ENCODE measurements at regions not wholly inside any gene's neighbourhood (a gene's known extent, or its start where the extent isn't known, plus 50 kb on each side); places are given as distances from the start of the nearest gene placed in this dataset.

DNA sequence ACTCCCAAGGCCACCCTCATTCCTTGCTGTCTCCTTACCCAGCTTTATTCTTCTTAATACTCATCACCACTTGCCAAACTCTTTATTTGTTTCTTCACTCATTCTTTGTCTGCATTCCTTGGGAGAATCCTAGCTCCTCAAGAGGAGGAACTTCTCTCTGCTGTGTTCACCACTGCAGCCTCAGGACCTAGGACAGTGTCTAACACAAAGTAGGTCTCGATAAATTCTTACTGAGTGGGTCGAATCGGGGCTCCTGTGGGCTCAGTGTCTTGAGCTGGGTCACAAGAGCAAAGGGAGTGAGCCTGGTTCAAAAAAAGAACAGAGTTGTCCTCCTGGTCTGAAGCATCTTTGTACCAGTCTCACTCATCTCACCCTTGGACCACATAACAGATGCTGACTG lies 224.1 kb upstream of the TMEM132C start:
- no peak for ATAC-seq (ENCODE audit: insufficient read depth, low FRiP score)
- TF ChIP-seq, protein P1, sequence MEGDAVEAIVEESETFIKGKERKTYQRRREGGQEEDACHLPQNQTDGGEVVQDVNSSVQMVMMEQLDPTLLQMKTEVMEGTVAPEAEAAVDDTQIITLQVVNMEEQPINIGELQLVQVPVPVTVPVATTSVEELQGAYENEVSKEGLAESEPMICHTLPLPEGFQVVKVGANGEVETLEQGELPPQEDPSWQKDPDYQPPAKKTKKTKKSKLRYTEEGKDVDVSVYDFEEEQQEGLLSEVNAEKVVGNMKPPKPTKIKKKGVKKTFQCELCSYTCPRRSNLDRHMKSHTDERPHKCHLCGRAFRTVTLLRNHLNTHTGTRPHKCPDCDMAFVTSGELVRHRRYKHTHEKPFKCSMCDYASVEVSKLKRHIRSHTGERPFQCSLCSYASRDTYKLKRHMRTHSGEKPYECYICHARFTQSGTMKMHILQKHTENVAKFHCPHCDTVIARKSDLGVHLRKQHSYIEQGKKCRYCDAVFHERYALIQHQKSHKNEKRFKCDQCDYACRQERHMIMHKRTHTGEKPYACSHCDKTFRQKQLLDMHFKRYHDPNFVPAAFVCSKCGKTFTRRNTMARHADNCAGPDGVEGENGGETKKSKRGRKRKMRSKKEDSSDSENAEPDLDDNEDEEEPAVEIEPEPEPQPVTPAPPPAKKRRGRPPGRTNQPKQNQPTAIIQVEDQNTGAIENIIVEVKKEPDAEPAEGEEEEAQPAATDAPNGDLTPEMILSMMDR (IDR thresholded peaks at IDR 0.05; ENCODE audit: control extremely low read depth, extremely low read depth): no peak
- peaks cover 0 to 3% (median 0%) of the 10 kb centered on the region in 4 donors for H3K9me3 ChIP-seq (ENCODE audit: control insufficient read depth in 4 of 4, insufficient read depth in 3 of 4, low read length in 3 of 4)
- no peaks in the 10 kb centered on the region for H3K4me1 ChIP-seq (ENCODE audit: control insufficient read depth in 5 of 5, insufficient read depth in 5 of 5, low read length in 5 of 5)
- H3K27me3 ChIP-seq (ENCODE audit: control insufficient read depth in 3 of 3, insufficient read depth in 3 of 3, low read length in 2 of 3): peaks cover 0 to 1% (median 0%) of the 10 kb centered on the region in 3 donors
- 87 to 90% methylated on average over 3 of the region's 3 CpGs for WGBS, 2 donors
- no peak overlapping the region for H3K9ac ChIP-seq (ENCODE audit: insufficient read depth in 1 of 2, low read length in 2 of 2)
- DNase-seq: no peak
- no peaks in the 10 kb centered on the region for H3K36me3 ChIP-seq (ENCODE audit: control insufficient read depth in 4 of 4, insufficient read depth in 4 of 4, low read length in 4 of 4)
- no peak overlapping the region for H3K4me3 ChIP-seq
- H3K27ac ChIP-seq (ENCODE audit: low read depth in 1 of 2, low read length in 1 of 2): no peak overlapping the region

GRCh38 chr12:128043317-128043716 lies 223.7 kb upstream of the TMEM132C start:
- Histone ChIP-seq H3K4me1 (ENCODE audit: control insufficient read depth in 5 of 5, insufficient read depth in 5 of 5, low read length in 5 of 5) (no peaks in the 10 kb centered on the region), H3K36me3 (ENCODE audit: control insufficient read depth in 4 of 4, insufficient read depth in 4 of 4, low read length in 4 of 4) (no peaks in the 10 kb centered on the region), H3K27me3 (ENCODE audit: control insufficient read depth in 3 of 3, insufficient read depth in 3 of 3, low read length in 2 of 3) (no peaks in the 10 kb centered on the region), H3K9ac (ENCODE audit: insufficient read depth in 1 of 2, low read length in 2 of 2) (no peak overlapping the region), H3K27ac (ENCODE audit: low read depth in 1 of 2, low read length in 1 of 2) (no peak overlapping the region), H3K9me3 (ENCODE audit: control insufficient read depth in 4 of 4, insufficient read depth in 3 of 4, low read length in 3 of 4) (peaks cover 0 to 3% (median 0%) of the 10 kb centered on the region in 4 donors), H3K4me3 (no peak overlapping the region)
- DNase-seq (no peak), ATAC-seq (ENCODE audit: insufficient read depth, low FRiP score) (no peak)
- TF ChIP-seq, protein P1 (IDR thresholded peaks at IDR 0.05; ENCODE audit: control extremely low read depth, extremely low read depth): no peak
- WGBS, 2 donors: 93% methylated on average over 7 of the region's 7 CpGs

DNA sequence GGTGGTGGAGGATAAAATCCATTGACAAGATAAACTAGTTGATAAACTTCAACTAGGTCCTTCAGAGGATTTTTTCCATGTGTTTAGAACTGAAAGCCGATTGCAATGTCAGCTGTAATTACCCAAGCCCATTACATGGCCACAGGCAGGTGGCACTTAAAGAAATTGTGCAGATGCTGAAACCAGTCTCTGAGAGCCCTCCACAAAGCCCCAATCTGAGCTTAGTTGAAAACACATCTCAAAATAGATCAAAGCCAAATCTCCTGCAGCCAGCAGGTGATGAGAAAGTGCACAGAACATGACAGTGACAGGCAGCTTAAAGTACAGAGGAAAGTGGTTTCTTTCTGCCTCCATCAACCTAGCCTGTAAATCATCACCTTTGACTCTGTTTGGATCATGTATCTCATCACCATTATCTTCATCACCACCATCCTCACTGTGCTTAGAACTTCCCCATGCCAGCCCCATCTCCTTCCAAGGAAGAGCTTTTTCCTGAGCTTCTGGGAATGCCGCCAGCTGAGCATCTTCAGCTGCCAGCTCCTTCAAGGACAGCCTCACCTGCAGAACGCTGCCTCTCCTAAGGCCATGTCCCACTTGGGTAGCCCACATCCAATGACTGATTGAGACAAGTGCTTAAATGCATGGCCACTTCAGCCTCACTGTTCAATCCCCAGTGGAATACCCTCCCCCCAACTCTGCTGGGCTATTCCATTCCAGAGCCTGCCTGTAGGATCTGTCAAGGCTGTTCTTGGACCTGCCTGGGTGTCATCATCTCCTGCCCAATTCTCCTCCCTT lies 219.5 kb upstream of the TMEM132C start:
- no peak for ATAC-seq (ENCODE audit: insufficient read depth, low FRiP score)
- Histone ChIP-seq H3K9ac (ENCODE audit: insufficient read depth in 1 of 2, low read length in 2 of 2) (no peak overlapping the region), H3K27me3 (ENCODE audit: control insufficient read depth in 3 of 3, insufficient read depth in 3 of 3, low read length in 2 of 3) (no peaks in the 10 kb centered on the region), H3K4me3 (no peak overlapping the region), H3K4me1 (ENCODE audit: control insufficient read depth in 5 of 5, insufficient read depth in 5 of 5, low read length in 5 of 5) (no peaks in the 10 kb centered on the region), H3K36me3 (ENCODE audit: control insufficient read depth in 4 of 4, insufficient read depth in 4 of 4, low read length in 4 of 4) (no peaks in the 10 kb centered on the region), H3K9me3 (ENCODE audit: control insufficient read depth in 4 of 4, insufficient read depth in 3 of 4, low read length in 3 of 4) (no peaks in the 10 kb centered on the region), H3K27ac (ENCODE audit: low read depth in 1 of 2, low read length in 1 of 2) (no peak overlapping the region)
- TF ChIP-seq, protein P1 (IDR thresholded peaks at IDR 0.05; ENCODE audit: control extremely low read depth, extremely low read depth): no peak
- no peak for DNase-seq
- 74 to 83% methylated on average over 3 of the region's 3 CpGs for whole genome bisulfite sequencing, 2 donors
